Stomach (tissue), 4 donors: ENCODE measurements at regions not wholly inside any gene's neighbourhood (a gene's known extent, or its start where the extent isn't known, plus 50 kb on each side); places are given as distances from the start of the nearest gene placed in this dataset.

Experiments used
- EP300 ChIP-seq: sonication (generic); formaldehyde crosslinking; IDR thresholded peaks from one replicate; pipeline ENCODE4 v1.6.1; 2017; ENCODE audit warnings: antibody characterized with exemption
- POLR2A ChIP-seq, 4 donors: fragments of 450-650 bp; IDR thresholded peaks; one replicate each; pipeline ENCODE4 v1.6.1; 2016; ENCODE audit warnings: antibody characterized with exemption in 4 of 4, control low read depth in 2 of 4, mild to moderate bottlenecking in 1 of 4, moderate library complexity in 1 of 4
- POLR2AphosphoS5 ChIP-seq, 3 donors: sonication (generic); formaldehyde crosslinking; IDR thresholded peaks; one replicate each; pipeline ENCODE4 v1.6.1; 2016; ENCODE audit warnings: antibody characterized with exemption in 3 of 3
- TF ChIP-seq, protein P1 (sequence below), 7 experiments: fragments of 450-650 bp in 4 of 7; fragments of 200-600 bp in 3 of 7; sonication (generic) in 3 of 7; IDR thresholded peaks; one replicate each; pipeline ENCODE4 v1.5.1; 2016 to 2019; ENCODE audit warnings: antibody characterized with exemption in 7 of 7, control low read depth in 2 of 7, mild to moderate bottlenecking in 1 of 7

DNA sequence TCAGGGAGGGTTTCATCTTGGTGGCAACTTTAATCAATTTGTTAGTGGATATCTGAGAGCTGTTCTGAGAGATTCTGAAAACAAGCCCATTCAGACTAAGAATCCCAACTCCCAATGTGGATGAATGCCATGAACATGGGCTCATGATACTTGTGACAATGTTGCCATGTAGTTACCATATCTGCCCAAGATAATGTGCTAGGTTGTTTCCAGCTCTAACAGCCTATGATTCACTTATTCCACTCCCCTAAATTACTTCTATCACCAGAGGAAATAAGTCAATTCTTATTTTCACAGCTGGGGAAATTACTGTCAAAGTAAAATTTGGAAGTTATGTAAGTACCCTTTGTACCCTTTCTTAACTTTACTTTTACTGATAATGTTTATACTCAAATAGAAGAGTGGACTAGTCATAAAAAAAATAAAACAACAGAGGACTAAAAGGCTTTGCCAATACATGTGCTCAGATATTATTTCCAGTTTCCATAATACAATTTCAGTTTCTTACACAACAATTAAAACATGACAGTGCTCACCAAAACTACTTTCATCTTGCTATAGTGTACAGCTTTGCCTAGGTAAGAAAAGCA is 1101.7 kb upstream of the INTU start:
- TF ChIP-seq POLR2A (IDR thresholded peaks at IDR 0.05), result no peak
- TF ChIP-seq, protein P1, sequence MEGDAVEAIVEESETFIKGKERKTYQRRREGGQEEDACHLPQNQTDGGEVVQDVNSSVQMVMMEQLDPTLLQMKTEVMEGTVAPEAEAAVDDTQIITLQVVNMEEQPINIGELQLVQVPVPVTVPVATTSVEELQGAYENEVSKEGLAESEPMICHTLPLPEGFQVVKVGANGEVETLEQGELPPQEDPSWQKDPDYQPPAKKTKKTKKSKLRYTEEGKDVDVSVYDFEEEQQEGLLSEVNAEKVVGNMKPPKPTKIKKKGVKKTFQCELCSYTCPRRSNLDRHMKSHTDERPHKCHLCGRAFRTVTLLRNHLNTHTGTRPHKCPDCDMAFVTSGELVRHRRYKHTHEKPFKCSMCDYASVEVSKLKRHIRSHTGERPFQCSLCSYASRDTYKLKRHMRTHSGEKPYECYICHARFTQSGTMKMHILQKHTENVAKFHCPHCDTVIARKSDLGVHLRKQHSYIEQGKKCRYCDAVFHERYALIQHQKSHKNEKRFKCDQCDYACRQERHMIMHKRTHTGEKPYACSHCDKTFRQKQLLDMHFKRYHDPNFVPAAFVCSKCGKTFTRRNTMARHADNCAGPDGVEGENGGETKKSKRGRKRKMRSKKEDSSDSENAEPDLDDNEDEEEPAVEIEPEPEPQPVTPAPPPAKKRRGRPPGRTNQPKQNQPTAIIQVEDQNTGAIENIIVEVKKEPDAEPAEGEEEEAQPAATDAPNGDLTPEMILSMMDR (IDR thresholded peaks at IDR 0.05), result no peak
- no peak for TF ChIP-seq POLR2AphosphoS5 (IDR thresholded peaks at IDR 0.05)
- TF ChIP-seq EP300, result no peak
